ENCODE measurements at regions not wholly inside any gene's neighbourhood (a gene's known extent, or its start where the extent isn't known, plus 50 kb on each side); places are given as distances from the start of the nearest gene placed in this dataset.
A peak's percentile ranks its signal among the peaks of the same experiment; 100 is the strongest.

DNA sequence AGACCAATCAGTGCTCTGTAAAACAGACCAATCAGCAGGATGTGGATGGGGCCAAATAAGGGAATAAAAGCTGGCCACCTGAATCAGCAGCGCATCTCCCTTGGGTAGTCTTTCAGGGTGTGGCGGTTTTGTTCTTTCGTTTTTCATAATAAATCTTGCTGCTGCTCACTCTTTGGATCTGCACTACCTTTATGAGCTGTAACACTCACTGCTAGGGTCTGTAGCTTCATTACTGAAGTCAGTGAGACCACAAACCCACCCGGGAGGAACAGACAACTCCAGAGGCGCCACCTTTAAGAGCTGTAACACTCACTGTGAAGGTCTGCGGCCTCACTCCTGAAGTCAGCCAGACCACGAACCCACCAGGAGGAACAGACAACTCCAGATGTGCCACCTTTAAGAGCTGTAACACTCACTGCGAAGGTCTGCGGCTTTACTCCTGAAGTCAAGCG lies 175.5 kb upstream of the PDGFD start:
- no peak overlapping the region for H3K4me3 ChIP-seq (ENCODE audit: control insufficient read depth in 2 of 3, extremely low read depth in 1 of 3, insufficient read depth in 2 of 3, low read depth in 1 of 3, low read length in 3 of 3)
- no peaks in the 10 kb centered on the region for H3K27me3 ChIP-seq (ENCODE audit: control insufficient read depth, extremely low read depth, insufficient read depth, low read length)
- TF ChIP-seq, protein P1, sequence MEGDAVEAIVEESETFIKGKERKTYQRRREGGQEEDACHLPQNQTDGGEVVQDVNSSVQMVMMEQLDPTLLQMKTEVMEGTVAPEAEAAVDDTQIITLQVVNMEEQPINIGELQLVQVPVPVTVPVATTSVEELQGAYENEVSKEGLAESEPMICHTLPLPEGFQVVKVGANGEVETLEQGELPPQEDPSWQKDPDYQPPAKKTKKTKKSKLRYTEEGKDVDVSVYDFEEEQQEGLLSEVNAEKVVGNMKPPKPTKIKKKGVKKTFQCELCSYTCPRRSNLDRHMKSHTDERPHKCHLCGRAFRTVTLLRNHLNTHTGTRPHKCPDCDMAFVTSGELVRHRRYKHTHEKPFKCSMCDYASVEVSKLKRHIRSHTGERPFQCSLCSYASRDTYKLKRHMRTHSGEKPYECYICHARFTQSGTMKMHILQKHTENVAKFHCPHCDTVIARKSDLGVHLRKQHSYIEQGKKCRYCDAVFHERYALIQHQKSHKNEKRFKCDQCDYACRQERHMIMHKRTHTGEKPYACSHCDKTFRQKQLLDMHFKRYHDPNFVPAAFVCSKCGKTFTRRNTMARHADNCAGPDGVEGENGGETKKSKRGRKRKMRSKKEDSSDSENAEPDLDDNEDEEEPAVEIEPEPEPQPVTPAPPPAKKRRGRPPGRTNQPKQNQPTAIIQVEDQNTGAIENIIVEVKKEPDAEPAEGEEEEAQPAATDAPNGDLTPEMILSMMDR (optimal IDR thresholded peaks at IDR 0.05 in 1 of 3, IDR thresholded peaks at IDR 0.05 in 1 of 3, conservative IDR thresholded peaks at IDR 0.05 in 1 of 3; ENCODE audit: extremely low read depth in 1 of 3, insufficient read depth in 2 of 3, low read length in 3 of 3) = no peak
- TF ChIP-seq EZH2 (IDR thresholded peaks at IDR 0.05; ENCODE audit: low read length) = no peak
- dilution Hi-C loops (cut with MboI; ENCODE audit: extremely low pct_ligation_motif_present, low sequenced_read_pairs) = no loop called here
- no peak overlapping the region for H3K27ac ChIP-seq (ENCODE audit: control insufficient read depth, insufficient read depth, low read length)
- no peaks in the 10 kb centered on the region for H3K36me3 ChIP-seq (ENCODE audit: control insufficient read depth in 2 of 2, extremely low read depth in 1 of 2, insufficient read depth in 2 of 2, low read length in 2 of 2)
- H3K9me3 ChIP-seq (ENCODE audit: control insufficient read depth, low read depth, low read length) = no peaks in the 10 kb centered on the region
- DNase-seq (ENCODE audit: low read depth, low spot score) (no peak), FAIRE-seq (no peak)
- no peak overlapping the region for H3K9ac ChIP-seq (ENCODE audit: control insufficient read depth, extremely low read depth, insufficient read depth, low read length)
- H2AFZ ChIP-seq (ENCODE audit: control insufficient read depth, low read length) = no peak overlapping the region
- H3K79me2 ChIP-seq (ENCODE audit: control insufficient read depth, insufficient read depth, low read length) = no peaks in the 10 kb centered on the region
- H3K4me1 ChIP-seq (ENCODE audit: control insufficient read depth, extremely low read depth, insufficient read depth, low read length) = peaks cover 8% of the 10 kb centered on the region
- no peaks in the 10 kb centered on the region for H4K20me1 ChIP-seq (ENCODE audit: control insufficient read depth, extremely low read depth, insufficient read depth, low read length)
- H3K4me2 ChIP-seq (ENCODE audit: control insufficient read depth, extremely low read depth, insufficient read depth, low read depth, low read length) = no peak overlapping the region
- H3K9me1 ChIP-seq (ENCODE audit: control insufficient read depth, extremely low read depth, insufficient read depth, low read length) = no peaks in the 10 kb centered on the region

DNA sequence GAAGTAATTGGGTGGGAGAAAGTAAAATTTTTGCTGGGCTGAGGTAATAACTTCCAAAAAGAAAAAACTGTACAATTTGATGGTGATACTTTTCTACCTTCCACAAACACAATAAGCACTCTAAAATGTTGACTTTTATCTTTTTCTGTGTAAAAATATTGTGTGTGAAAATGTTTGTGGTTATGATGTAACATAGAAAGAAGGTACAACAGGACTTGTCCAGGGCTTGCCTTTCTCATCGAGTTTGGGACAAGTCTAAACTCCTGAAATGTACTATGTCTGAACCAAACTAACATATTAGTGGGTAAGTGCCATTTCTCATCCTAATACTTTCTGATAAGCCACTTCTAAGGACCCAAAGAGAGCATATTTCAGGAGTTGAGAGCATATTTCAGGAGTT lies 174.2 kb upstream of the PDGFD start:
- no peak overlapping the region for H3K4me3 ChIP-seq (ENCODE audit: control insufficient read depth in 2 of 3, extremely low read depth in 1 of 3, insufficient read depth in 2 of 3, low read depth in 1 of 3, low read length in 3 of 3)
- TF ChIP-seq, protein P1 (optimal IDR thresholded peaks at IDR 0.05 in 1 of 3, IDR thresholded peaks at IDR 0.05 in 1 of 3, conservative IDR thresholded peaks at IDR 0.05 in 1 of 3; ENCODE audit: extremely low read depth in 1 of 3, insufficient read depth in 2 of 3, low read length in 3 of 3) = no peak
- TF ChIP-seq EZH2 (IDR thresholded peaks at IDR 0.05; ENCODE audit: low read length) = no peak
- no peaks in the 10 kb centered on the region for H3K9me3 ChIP-seq (ENCODE audit: control insufficient read depth, low read depth, low read length)
- no peaks in the 10 kb centered on the region for H3K79me2 ChIP-seq (ENCODE audit: control insufficient read depth, insufficient read depth, low read length)
- H4K20me1 ChIP-seq (ENCODE audit: control insufficient read depth, extremely low read depth, insufficient read depth, low read length) = no peaks in the 10 kb centered on the region
- H3K4me2 ChIP-seq (ENCODE audit: control insufficient read depth, extremely low read depth, insufficient read depth, low read depth, low read length) = peak overlapping the region; percentile 35
- no peaks in the 10 kb centered on the region for H3K36me3 ChIP-seq (ENCODE audit: control insufficient read depth in 2 of 2, extremely low read depth in 1 of 2, insufficient read depth in 2 of 2, low read length in 2 of 2)
- dilution Hi-C loops (cut with MboI; ENCODE audit: extremely low pct_ligation_motif_present, low sequenced_read_pairs) = no loop called here
- no peak for DNase-seq (ENCODE audit: low read depth, low spot score)
- no peak for FAIRE-seq
- peaks cover 8% of the 10 kb centered on the region for H3K4me1 ChIP-seq (ENCODE audit: control insufficient read depth, extremely low read depth, insufficient read depth, low read length)
- no peaks in the 10 kb centered on the region for H3K27me3 ChIP-seq (ENCODE audit: control insufficient read depth, extremely low read depth, insufficient read depth, low read length)
- peak overlapping the region; percentile 18 for H3K27ac ChIP-seq (ENCODE audit: control insufficient read depth, insufficient read depth, low read length)
- H3K9me1 ChIP-seq (ENCODE audit: control insufficient read depth, extremely low read depth, insufficient read depth, low read length) = no peaks in the 10 kb centered on the region
- H2AFZ ChIP-seq (ENCODE audit: control insufficient read depth, low read length) = peak overlapping the region; percentile 77
- H3K9ac ChIP-seq (ENCODE audit: control insufficient read depth, extremely low read depth, insufficient read depth, low read length) = no peak overlapping the region
